Stimulated activated CD4-positive, alpha-beta T cell treated with anti-CD3 and anti-CD28 coated beads, Interleukin-12 subunit alpha, Interleukin-12 subunit beta, amount 100 ng/mL, for 4 hours (primary cell): ENCODE measurements at regions not wholly inside any gene's neighbourhood (a gene's known extent, or its start where the extent isn't known, plus 50 kb on each side); places are given as distances from the start of the nearest gene placed in this dataset.

Source experiments
- DNase-seq: peaks from one replicate; pipeline ENCODE4 v3.0.0-alpha.2; 2020

GRCh38 chr1:234708700-234709395 is 98.9 kb upstream of the IRF2BP2 start:
- DNase-seq = no peak

GRCh38 chr1:234707641-234708040 is 97.7 kb upstream of the IRF2BP2 start:
- DNase-seq = no peak

GRCh38 chr1:234706931-234707330 is 97.0 kb upstream of the IRF2BP2 start:
- DNase-seq = no peak

GRCh38 chr1:234706199-234706598 is 96.2 kb upstream of the IRF2BP2 start:
- DNase-seq = no peak

- DNase-seq = no peak
These were observed 95.6 kb upstream of the IRF2BP2 start for GRCh38 chr1:234705615-234706014.

- no peak for DNase-seq
These were observed 94.3 kb upstream of the IRF2BP2 start for GRCh38 chr1:234704106-234704887.

- DNase-seq = no peak
These were observed 92.5 kb upstream of the IRF2BP2 start for GRCh38 chr1:234702342-234703000.

- DNase-seq = no peak
These were observed 91.9 kb upstream of the IRF2BP2 start for GRCh38 chr1:234701737-234702341.

GRCh38 chr1:234699795-234700665 is 90.1 kb upstream of the IRF2BP2 start:
- peak; percentile 17 for DNase-seq

GRCh38 chr1:234698686-234699085 is 88.7 kb upstream of the IRF2BP2 start:
- DNase-seq = no peak

- DNase-seq = no peak
These were observed 87.8 kb upstream of the IRF2BP2 start for GRCh38 chr1:234697741-234698140.

- no peak for DNase-seq
These were observed 87.0 kb upstream of the IRF2BP2 start for GRCh38 chr1:234697015-234697414.

- DNase-seq = no peak
These were observed 86.2 kb upstream of the IRF2BP2 start for GRCh38 chr1:234696148-234696576.

- no peak for DNase-seq
These were observed 84.7 kb upstream of the IRF2BP2 start for GRCh38 chr1:234694661-234695060.

- DNase-seq = no peak
These were observed 83.1 kb upstream of the IRF2BP2 start for GRCh38 chr1:234692966-234693580.

- no peak for DNase-seq
These were observed 81.6 kb upstream of the IRF2BP2 start for GRCh38 chr1:234691567-234691966.

GRCh38 chr1:234690872-234691271 is 80.9 kb upstream of the IRF2BP2 start:
- DNase-seq = no peak

- DNase-seq = no peak
These were observed 79.3 kb upstream of the IRF2BP2 start for GRCh38 chr1:234689236-234689635.

GRCh38 chr1:234687011-234687410 is 77.0 kb upstream of the IRF2BP2 start:
- no peak for DNase-seq

- DNase-seq = no peak
These were observed 76.1 kb upstream of the IRF2BP2 start for GRCh38 chr1:234686035-234686434.

GRCh38 chr1:234684856-234685255 is 74.9 kb upstream of the IRF2BP2 start:
- no peak for DNase-seq
